CD4-positive, alpha-beta T cell (primary cell): ENCODE measurements at regions not wholly inside any gene's neighbourhood (a gene's known extent, or its start where the extent isn't known, plus 50 kb on each side); places are given as distances from the start of the nearest gene placed in this dataset.

Experiments
- ATAC-seq: fragments of 200-7000 bp; cut with Tn5 transposase; one replicate; pipeline ENCODE4 v1.10.0; 2022; ENCODE audit warnings: mild to moderate bottlenecking; ENCODE audit not compliant: poor library complexity
- CTCF ChIA-PET: fragments of 350-600 bp; sonication (Branson Sonifier 250); formaldehyde crosslinking; loops from one replicate; lab custom pipeline; 2021; ENCODE audit warnings: antibody characterized with exemption, inconsistent platforms; lab: Charles Lee
- POLR2A ChIA-PET: fragments of 350-600 bp; sonication (Branson Sonifier 250); formaldehyde crosslinking; loops from one replicate; lab custom pipeline; 2021; ENCODE audit warnings: antibody characterized with exemption, inconsistent platforms; lab: Charles Lee
- DNase-seq, 14 experiments: peaks; one replicate each; pipeline ENCODE4 v3.0.0-alpha.2; 2013 to 2020; ENCODE audit warnings: mixed read lengths in 2 of 14
- H3K27ac ChIP-seq, 2 donors: one replicate each; pipeline versions ENCODE4 v1.5.1 to v1.7.0; 2013; ENCODE audit warnings: low read length in 2 of 2, low read depth in 1 of 2, mild to moderate bottlenecking in 1 of 2
- H3K27me3 ChIP-seq, 2 experiments: 1 replicate in 1 of 2; 2 replicates in 1 of 2; pipeline versions ENCODE4 v1.6.1 to v1.7.0; 2013; ENCODE audit warnings: low read length in 2 of 2, control low read depth in 1 of 2, mild to moderate bottlenecking in 1 of 2, moderate library complexity in 1 of 2; ENCODE audit not compliant: insufficient read depth in 2 of 2, control insufficient read depth in 1 of 2
- H3K36me3 ChIP-seq: one replicate; pipeline ENCODE4 v1.6.1; 2013; ENCODE audit warnings: low read length, control low read depth; ENCODE audit not compliant: insufficient read depth
- H3K4me1 ChIP-seq: one replicate; pipeline ENCODE4 v1.6.1; 2013; ENCODE audit warnings: low read length, control low read depth; ENCODE audit not compliant: insufficient read depth
- H3K4me3 ChIP-seq: one replicate; pipeline ENCODE4 v1.5.1; 2013; ENCODE audit warnings: mild to moderate bottlenecking, low read length, moderate library complexity
- H3K9me3 ChIP-seq, 2 experiments: 1 replicate in 1 of 2; 2 replicates in 1 of 2; pipeline versions ENCODE4 v1.6.1 to v1.7.0; 2013; ENCODE audit warnings: low read length in 2 of 2, mild to moderate bottlenecking in 2 of 2, control low read depth in 1 of 2, moderate library complexity in 1 of 2; ENCODE audit not compliant: control insufficient read depth in 1 of 2, insufficient read depth in 1 of 2
- H3K27ac Mint-ChIP-seq: one replicate; pipeline ENCODE4 v1.8.0; 2020; ENCODE audit warnings: mixed read lengths
- H3K27me3 Mint-ChIP-seq: one replicate; pipeline ENCODE4 v1.8.0; 2021; ENCODE audit warnings: mixed read lengths
- H3K36me3 Mint-ChIP-seq: one replicate; pipeline ENCODE4 v1.8.0; 2021; ENCODE audit warnings: low read depth, mixed read lengths
- H3K4me1 Mint-ChIP-seq: one replicate; pipeline ENCODE4 v1.8.0; 2021; ENCODE audit warnings: low read depth, mixed read lengths
- H3K4me3 Mint-ChIP-seq: one replicate; pipeline ENCODE4 v1.8.0; 2020; ENCODE audit warnings: mild to moderate bottlenecking, mixed read lengths
- H3K9me3 Mint-ChIP-seq: one replicate; pipeline ENCODE4 v1.8.0; 2020; ENCODE audit warnings: mixed read lengths
- intact Hi-C, 2 experiments: fragments of 100-400 bp; cut with DNase I in 1 of 2; cut with micrococcal nuclease in 1 of 2; formaldehyde crosslinking; loops; one replicate each; pipeline versions ENCODE4 v1.15.1 to v1.9.0; 2023 to 2025; cut with DNase I, micrococcal nuclease
- TF ChIP-seq, protein P1 (sequence below): fragments of 200-600 bp; IDR thresholded peaks from one replicate; pipeline ENCODE4 v1.8.0; 2022; ENCODE audit warnings: antibody characterized with exemption, mild to moderate bottlenecking

GRCh38 chr2:204365811-204366210 lies 179.5 kb upstream of the PARD3B start:
- DNase-seq (no peak), ATAC-seq (no peak)
- no peaks in the 10 kb centered on the region for H3K9me3 ChIP-seq
- Mint-ChIP-seq H3K27ac (no peak overlapping the region), H3K4me1 (no peaks in the 10 kb centered on the region), H3K4me3 (no peak overlapping the region), H3K27me3 (peaks cover 36% of the 10 kb centered on the region), H3K9me3 (no peaks in the 10 kb centered on the region), H3K36me3 (no peaks in the 10 kb centered on the region)
- ChIA-PET CTCF (no interaction called here), POLR2A (no interaction called here)
- H3K4me1 ChIP-seq, result no peaks in the 10 kb centered on the region
- TF ChIP-seq, protein P1, sequence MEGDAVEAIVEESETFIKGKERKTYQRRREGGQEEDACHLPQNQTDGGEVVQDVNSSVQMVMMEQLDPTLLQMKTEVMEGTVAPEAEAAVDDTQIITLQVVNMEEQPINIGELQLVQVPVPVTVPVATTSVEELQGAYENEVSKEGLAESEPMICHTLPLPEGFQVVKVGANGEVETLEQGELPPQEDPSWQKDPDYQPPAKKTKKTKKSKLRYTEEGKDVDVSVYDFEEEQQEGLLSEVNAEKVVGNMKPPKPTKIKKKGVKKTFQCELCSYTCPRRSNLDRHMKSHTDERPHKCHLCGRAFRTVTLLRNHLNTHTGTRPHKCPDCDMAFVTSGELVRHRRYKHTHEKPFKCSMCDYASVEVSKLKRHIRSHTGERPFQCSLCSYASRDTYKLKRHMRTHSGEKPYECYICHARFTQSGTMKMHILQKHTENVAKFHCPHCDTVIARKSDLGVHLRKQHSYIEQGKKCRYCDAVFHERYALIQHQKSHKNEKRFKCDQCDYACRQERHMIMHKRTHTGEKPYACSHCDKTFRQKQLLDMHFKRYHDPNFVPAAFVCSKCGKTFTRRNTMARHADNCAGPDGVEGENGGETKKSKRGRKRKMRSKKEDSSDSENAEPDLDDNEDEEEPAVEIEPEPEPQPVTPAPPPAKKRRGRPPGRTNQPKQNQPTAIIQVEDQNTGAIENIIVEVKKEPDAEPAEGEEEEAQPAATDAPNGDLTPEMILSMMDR, result no peak
- H3K27ac ChIP-seq, result no peak overlapping the region
- H3K4me3 ChIP-seq, result no peak overlapping the region
- intact Hi-C loops, result no loop called here
- H3K36me3 ChIP-seq, result no peaks in the 10 kb centered on the region
- peaks cover 0 to 6% of the 10 kb centered on the region in 2 experiments for H3K27me3 ChIP-seq

DNA sequence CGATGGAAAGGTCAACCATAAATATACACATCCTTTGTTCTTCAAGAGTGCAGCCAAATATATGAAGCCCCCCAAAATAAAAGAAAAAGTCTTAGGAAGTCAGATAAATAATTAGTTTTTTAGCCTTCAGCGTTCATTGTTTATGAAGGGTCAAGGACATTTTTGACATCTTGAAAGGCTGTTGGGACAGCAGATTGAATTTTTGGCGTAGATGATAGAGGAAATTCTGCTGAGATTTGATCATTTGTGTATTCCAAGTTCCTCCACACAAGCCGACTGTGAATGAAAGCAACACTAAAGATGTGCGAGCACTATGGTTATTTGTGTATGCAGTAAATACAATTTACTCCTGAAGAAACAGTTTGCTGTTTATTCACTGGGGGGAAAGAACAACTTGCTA lies 177.8 kb upstream of the PARD3B start:
- H3K4me1 ChIP-seq, result no peaks in the 10 kb centered on the region
- TF ChIP-seq, protein P1, result no peak
- peaks cover 48% of the 10 kb centered on the region for H3K27me3 Mint-ChIP-seq
- H3K27ac ChIP-seq, result no peak overlapping the region
- H3K4me3 Mint-ChIP-seq, result no peak overlapping the region
- H3K9me3 ChIP-seq, result no peaks in the 10 kb centered on the region
- intact Hi-C loops, result no loop called here
- no peaks in the 10 kb centered on the region for H3K4me1 Mint-ChIP-seq
- H3K27me3 ChIP-seq, result no peaks in the 10 kb centered on the region
- CTCF ChIA-PET, result no interaction called here
- no peak overlapping the region for H3K27ac Mint-ChIP-seq
- ATAC-seq (no peak), DNase-seq (no peak)
- H3K36me3 Mint-ChIP-seq, result no peaks in the 10 kb centered on the region
- H3K4me3 ChIP-seq, result no peak overlapping the region
- H3K9me3 Mint-ChIP-seq, result no peaks in the 10 kb centered on the region
- POLR2A ChIA-PET, result no interaction called here
- no peaks in the 10 kb centered on the region for H3K36me3 ChIP-seq

GRCh38 chr2:204370172-204370718 lies 175.0 kb upstream of the PARD3B start:
- Histone ChIP-seq H3K4me1 (no peaks in the 10 kb centered on the region), H3K36me3 (no peaks in the 10 kb centered on the region), H3K9me3 (no peaks in the 10 kb centered on the region), H3K27me3 (no peaks in the 10 kb centered on the region), H3K27ac (no peak overlapping the region), H3K4me3 (no peak overlapping the region)
- H3K36me3 Mint-ChIP-seq, result no peaks in the 10 kb centered on the region
- CTCF ChIA-PET, result no interaction called here
- TF ChIP-seq, protein P1, result no peak
- POLR2A ChIA-PET, result no interaction called here
- H3K4me1 Mint-ChIP-seq, result no peaks in the 10 kb centered on the region
- H3K9me3 Mint-ChIP-seq, result no peaks in the 10 kb centered on the region
- H3K27ac Mint-ChIP-seq, result no peak overlapping the region
- H3K27me3 Mint-ChIP-seq, result peaks cover 57% of the 10 kb centered on the region
- ATAC-seq, result no peak
- intact Hi-C loops, result no loop called here
- no peak overlapping the region for H3K4me3 Mint-ChIP-seq
- DNase-seq, result no peak
